K562 (cell line): ENCODE measurements at regions not wholly inside any gene's neighbourhood (a gene's known extent, or its start where the extent isn't known, plus 50 kb on each side); places are given as distances from the start of the nearest gene placed in this dataset.

Experiments
- FOXK1 ChIP-seq: sonication (generic); formaldehyde crosslinking; IDR thresholded peaks from 2 replicates; pipeline ENCODE4 v1.8.0; 2022; ENCODE audit warnings: missing genetic modification reagents, mild to moderate bottlenecking, borderline replicate concordance
- MAFK ChIP-seq: IDR thresholded peaks from 2 replicates; pipeline ENCODE4 v1.6.1; 2011; ENCODE audit warnings: low read length, improper control_type of control experiment
- MEF2A ChIP-seq: IDR thresholded peaks from 2 replicates; pipeline ENCODE4 v1.6.1; 2011; ENCODE audit warnings: low read depth, mild to moderate bottlenecking, low read length, moderate library complexity; ENCODE audit not compliant: control insufficient read depth
- THRA ChIP-seq: fragments of 450-650 bp; IDR thresholded peaks from 2 replicates; pipeline ENCODE4 v1.6.1; 2017; ENCODE audit warnings: mild to moderate bottlenecking, moderate library complexity
- ZNF133 ChIP-seq: fragments of 250-450 bp; sonication (Bioruptor Pico); IDR thresholded peaks from 2 replicates; pipeline ENCODE4 v1.4.0; 2020; ENCODE audit warnings: mild to moderate bottlenecking
- ZNF407 ChIP-seq: fragments of 450-650 bp; IDR thresholded peaks from 2 replicates; pipeline ENCODE4 v1.6.1; 2016; ENCODE audit warnings: low read depth

- peak; percentile 73 for TF ChIP-seq MAFK
- peak; percentile 80; the same call in 1 of the 2 replicates for TF ChIP-seq MEF2A
- no peak for TF ChIP-seq ZNF407
- TF ChIP-seq ZNF133 (CRISPR knock-in tag), result no peak
- no peak for TF ChIP-seq FOXK1 (CRISPR knock-in tag)
- no peak for TF ChIP-seq THRA
These were observed 60.3 kb downstream of the XCL1 start (continued) for GRCh38 chr1:168636642-168637111.
